CD8-positive, alpha-beta memory T cell (primary cell): ENCODE measurements at regions not wholly inside any gene's neighbourhood (a gene's known extent, or its start where the extent isn't known, plus 50 kb on each side); places are given as distances from the start of the nearest gene placed in this dataset.
"Not testable (repeated sequence)": the region's sequence is repeated elsewhere in the genome, so short reads cannot be mapped to it uniquely, and the experiment has no call there.

ENCODE experiments used
- CTCF ChIA-PET: fragments of 350-600 bp; sonication (Branson Sonifier 250); formaldehyde crosslinking; loops from one replicate; lab custom pipeline; 2021; ENCODE audit warnings: antibody characterized with exemption; lab: Charles Lee
- POLR2A ChIA-PET: fragments of 350-600 bp; sonication (Branson Sonifier 250); formaldehyde crosslinking; loops from one replicate; lab custom pipeline; 2021; ENCODE audit warnings: antibody characterized with exemption; lab: Charles Lee
- DNase-seq, 5 donors: peaks; one replicate each; pipeline versions ENCODE4 v3.0.0 to v3.0.0-alpha.2; 2020 to 2022; ENCODE audit warnings: mixed read lengths in 1 of 5
- H3K27ac ChIP-seq: one replicate; pipeline ENCODE4 v1.7.0; 2013; ENCODE audit warnings: low read depth, mild to moderate bottlenecking, low read length, moderate library complexity
- H3K27me3 ChIP-seq: 2 replicates; pipeline ENCODE4 v1.7.0; 2013; ENCODE audit warnings: low read length, mild to moderate bottlenecking; ENCODE audit not compliant: insufficient read depth, poor library complexity, severe bottlenecking
- H3K36me3 ChIP-seq: 2 replicates; pipeline ENCODE4 v1.7.0; 2013; ENCODE audit warnings: mild to moderate bottlenecking, low read length, moderate library complexity; ENCODE audit not compliant: insufficient read depth
- H3K4me1 ChIP-seq: 2 replicates; pipeline ENCODE4 v1.7.0; 2013; ENCODE audit warnings: mild to moderate bottlenecking, low read length, moderate library complexity; ENCODE audit not compliant: insufficient read depth
- H3K4me3 ChIP-seq: 2 replicates; pipeline ENCODE4 v1.7.0; 2013; ENCODE audit warnings: mild to moderate bottlenecking, low read length
- H3K9me3 ChIP-seq: 2 replicates; pipeline ENCODE4 v1.7.0; 2013; ENCODE audit warnings: mild to moderate bottlenecking, low read length
- H3K27ac Mint-ChIP-seq, 8 donors: one replicate each; pipeline ENCODE4 v1.8.0; 2020 to 2021; ENCODE audit warnings: mixed read lengths in 8 of 8, mild to moderate bottlenecking in 6 of 8, inconsistent platforms in 3 of 8, moderate library complexity in 3 of 8
- H3K27me3 Mint-ChIP-seq, 2 donors: one replicate each; pipeline ENCODE4 v1.8.0; 2020 to 2021; ENCODE audit warnings: mixed read lengths in 2 of 2, mild to moderate bottlenecking in 1 of 2, moderate library complexity in 1 of 2
- H3K36me3 Mint-ChIP-seq, 3 donors: one replicate each; pipeline ENCODE4 v1.8.0; 2020 to 2021; ENCODE audit warnings: mixed read lengths in 3 of 3, inconsistent platforms in 1 of 3, mild to moderate bottlenecking in 1 of 3
- H3K4me1 Mint-ChIP-seq, 3 donors: one replicate each; pipeline ENCODE4 v1.8.0; 2020 to 2021; ENCODE audit warnings: mixed read lengths in 3 of 3, inconsistent platforms in 1 of 3, mild to moderate bottlenecking in 1 of 3
- H3K4me3 Mint-ChIP-seq, 7 donors: one replicate each; pipeline ENCODE4 v1.8.0; 2020 to 2021; ENCODE audit warnings: mixed read lengths in 7 of 7, mild to moderate bottlenecking in 6 of 7, moderate library complexity in 4 of 7, inconsistent platforms in 2 of 7
- H3K9me3 Mint-ChIP-seq, 5 donors: one replicate each; pipeline ENCODE4 v1.8.0; 2020 to 2022; ENCODE audit warnings: mixed read lengths in 5 of 5, mild to moderate bottlenecking in 3 of 5, moderate library complexity in 2 of 5, inconsistent platforms in 1 of 5

GRCh38 chr20:25798174-25798993, 101.7 kb upstream of the ZNF337 start:
- H3K36me3 ChIP-seq, H3K4me1 Mint-ChIP-seq, H3K9me3 Mint-ChIP-seq, H3K27ac ChIP-seq, POLR2A ChIA-PET, H3K9me3 ChIP-seq, CTCF ChIA-PET, H3K27me3 Mint-ChIP-seq, H3K4me3 Mint-ChIP-seq, H3K4me1 ChIP-seq, H3K36me3 Mint-ChIP-seq, H3K27ac Mint-ChIP-seq, H3K4me3 ChIP-seq, DNase-seq, H3K27me3 ChIP-seq: not testable (repeated sequence)

- H3K27me3 Mint-ChIP-seq, H3K9me3 Mint-ChIP-seq, H3K4me1 ChIP-seq: not testable (repeated sequence)
These were observed 100.4 kb upstream of the ZNF337 start for GRCh38 chr20:25797062-25797461.

GRCh38 chr20:25777241-25777640, 80.6 kb upstream of the ZNF337 start:
- H3K4me3 Mint-ChIP-seq, DNase-seq, H3K4me1 Mint-ChIP-seq, H3K36me3 ChIP-seq, POLR2A ChIA-PET, H3K4me3 ChIP-seq, H3K27me3 Mint-ChIP-seq, H3K27me3 ChIP-seq, CTCF ChIA-PET, H3K36me3 Mint-ChIP-seq, H3K9me3 Mint-ChIP-seq, H3K9me3 ChIP-seq, H3K4me1 ChIP-seq, H3K27ac ChIP-seq: not testable (repeated sequence)
- H3K27ac Mint-ChIP-seq = peak overlapping the region in 1 of 8 donors; percentile 55

More at GRCh38 chr20:25797062-25797461, 100.4 kb upstream of the ZNF337 start:
- DNase-seq, H3K36me3 ChIP-seq, H3K4me1 Mint-ChIP-seq, H3K27ac ChIP-seq, POLR2A ChIA-PET, H3K4me3 ChIP-seq, CTCF ChIA-PET, H3K4me3 Mint-ChIP-seq, H3K27me3 ChIP-seq, H3K9me3 ChIP-seq, H3K36me3 Mint-ChIP-seq, H3K27ac Mint-ChIP-seq: not testable (repeated sequence)

- peak in 1 of 5 donors; percentile 45 for DNase-seq
- H3K4me3 ChIP-seq, H3K9me3 Mint-ChIP-seq, H3K27me3 ChIP-seq, POLR2A ChIA-PET, H3K4me1 ChIP-seq, H3K9me3 ChIP-seq, H3K36me3 ChIP-seq, CTCF ChIA-PET, H3K4me1 Mint-ChIP-seq, H3K36me3 Mint-ChIP-seq, H3K27ac Mint-ChIP-seq, H3K27ac ChIP-seq, H3K4me3 Mint-ChIP-seq, H3K27me3 Mint-ChIP-seq: not testable (repeated sequence)
These were observed 78.1 kb upstream of the ZNF337 start for GRCh38 chr20:25774711-25775110.

DNA sequence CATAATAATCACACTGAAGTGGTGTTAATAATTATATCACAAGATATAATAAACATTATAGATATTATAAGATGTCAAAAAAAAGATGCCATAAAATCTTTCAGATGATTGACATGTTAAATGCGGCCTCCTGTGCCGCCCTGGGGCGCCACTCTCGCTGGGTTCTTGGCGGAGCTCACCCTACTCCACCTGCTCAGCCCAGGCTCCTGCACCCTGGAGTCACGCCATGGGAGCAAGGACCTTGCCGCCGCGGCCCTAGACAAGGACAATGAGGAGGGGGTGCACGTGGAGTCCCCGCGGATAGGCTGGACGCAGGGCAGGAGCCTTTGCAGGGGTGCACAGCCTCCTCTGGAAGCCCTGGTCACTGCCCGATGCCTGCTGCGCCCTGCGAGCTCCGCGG, 77.5 kb upstream of the ZNF337 start:
- DNase-seq, H3K27me3 ChIP-seq, H3K4me3 Mint-ChIP-seq, H3K9me3 ChIP-seq, POLR2A ChIA-PET, H3K4me3 ChIP-seq, H3K4me1 Mint-ChIP-seq, H3K27me3 Mint-ChIP-seq, H3K27ac Mint-ChIP-seq, H3K9me3 Mint-ChIP-seq, H3K36me3 ChIP-seq, H3K36me3 Mint-ChIP-seq, H3K4me1 ChIP-seq, H3K27ac ChIP-seq, CTCF ChIA-PET: not testable (repeated sequence)

DNA sequence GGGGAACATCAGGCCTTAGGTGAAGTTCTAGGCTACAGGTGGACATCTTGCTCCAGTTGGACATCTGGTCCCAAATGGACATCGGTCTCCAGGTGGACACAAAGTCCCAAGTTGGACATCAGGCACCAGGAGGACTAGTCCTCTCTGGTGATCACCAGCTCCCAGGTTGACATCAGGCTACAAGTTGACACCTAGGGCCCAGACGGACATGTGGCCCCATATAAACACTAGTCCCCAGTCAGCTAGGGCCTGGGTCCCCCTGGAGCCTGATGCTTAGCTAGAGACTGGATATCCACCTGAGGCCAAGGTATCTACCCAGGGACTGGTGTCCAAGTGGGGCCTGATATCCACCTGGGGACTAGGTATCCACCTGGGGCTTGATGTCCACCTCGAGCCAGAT, 75.8 kb upstream of the ZNF337 start:
- H3K27me3 ChIP-seq, H3K9me3 Mint-ChIP-seq, H3K4me1 Mint-ChIP-seq, H3K27ac ChIP-seq, H3K4me1 ChIP-seq, H3K9me3 ChIP-seq, CTCF ChIA-PET, H3K27ac Mint-ChIP-seq, H3K36me3 ChIP-seq, H3K27me3 Mint-ChIP-seq, H3K4me3 Mint-ChIP-seq, H3K4me3 ChIP-seq, H3K36me3 Mint-ChIP-seq, POLR2A ChIA-PET: not testable (repeated sequence)
- DNase-seq = peak in 1 of 5 donors; percentile 40

- H3K36me3 ChIP-seq, POLR2A ChIA-PET, H3K4me3 Mint-ChIP-seq, H3K4me1 Mint-ChIP-seq, H3K4me1 ChIP-seq, CTCF ChIA-PET, H3K36me3 Mint-ChIP-seq, H3K4me3 ChIP-seq, H3K27ac ChIP-seq, H3K27me3 Mint-ChIP-seq, H3K9me3 ChIP-seq, H3K27ac Mint-ChIP-seq, DNase-seq, H3K9me3 Mint-ChIP-seq, H3K27me3 ChIP-seq: not testable (repeated sequence)
These were observed 75.2 kb upstream of the ZNF337 start for GRCh38 chr20:25771818-25772217.

GRCh38 chr20:25761596-25761995, 64.9 kb upstream of the ZNF337 start:
- CTCF ChIA-PET = no interaction called here
- no peaks in the 10 kb centered on the region for H3K27me3 ChIP-seq
- no peak for DNase-seq
- H3K36me3 Mint-ChIP-seq = peaks cover 0 to 1% (median 0%) of the 10 kb centered on the region in 3 donors
- peaks cover 0 to 2% of the 10 kb centered on the region in 2 donors for H3K27me3 Mint-ChIP-seq
- no peak overlapping the region for H3K27ac ChIP-seq
- no peak overlapping the region for H3K4me3 Mint-ChIP-seq
- POLR2A ChIA-PET = no interaction called here
- no peaks in the 10 kb centered on the region for H3K9me3 ChIP-seq
- no peaks in the 10 kb centered on the region for H3K9me3 Mint-ChIP-seq
- no peak overlapping the region for H3K4me3 ChIP-seq
- H3K4me1 ChIP-seq = no peaks in the 10 kb centered on the region
- no peaks in the 10 kb centered on the region for H3K36me3 ChIP-seq
- H3K4me1 Mint-ChIP-seq = no peaks in the 10 kb centered on the region
- no peak overlapping the region for H3K27ac Mint-ChIP-seq

GRCh38 chr20:25761046-25761445, 64.4 kb upstream of the ZNF337 start:
- H3K27ac Mint-ChIP-seq, H3K27me3 ChIP-seq, H3K4me3 Mint-ChIP-seq, DNase-seq, H3K4me1 ChIP-seq, H3K27me3 Mint-ChIP-seq, CTCF ChIA-PET, POLR2A ChIA-PET, H3K36me3 ChIP-seq, H3K4me1 Mint-ChIP-seq, H3K9me3 ChIP-seq, H3K4me3 ChIP-seq, H3K27ac ChIP-seq, H3K9me3 Mint-ChIP-seq, H3K36me3 Mint-ChIP-seq: not testable (repeated sequence)
